ENCODE measurements at regions not wholly inside any gene's neighbourhood (a gene's known extent, or its start where the extent isn't known, plus 50 kb on each side); places are given as distances from the start of the nearest gene placed in this dataset.

DNA sequence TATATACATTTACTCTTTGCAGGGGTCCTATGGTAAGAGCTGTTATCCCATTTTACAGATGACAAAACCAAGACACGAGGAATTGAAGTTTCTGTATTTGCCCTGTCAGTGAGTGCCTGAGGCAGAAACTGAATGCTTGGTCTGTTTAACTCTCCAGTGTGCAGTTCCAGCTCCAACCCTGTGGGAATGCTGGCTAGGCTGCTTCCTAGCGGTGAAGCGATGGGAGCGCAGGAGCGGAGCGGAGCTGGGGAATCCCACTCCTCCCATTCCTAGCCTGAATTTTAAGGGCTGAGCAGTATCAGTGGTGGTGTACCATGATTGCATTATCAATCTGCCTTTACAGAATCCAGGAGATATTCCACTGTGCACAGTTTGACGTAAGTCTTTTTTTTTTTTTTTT, 202.3 kb downstream of the LRRC70 start:
- TF ChIP-seq POLR2A (IDR thresholded peaks at IDR 0.05) = no peak
- no peak for TF ChIP-seq CTCF (IDR thresholded peaks at IDR 0.05)
